Parathyroid adenoma (tissue), 2 donors: ENCODE measurements at regions not wholly inside any gene's neighbourhood (a gene's known extent, or its start where the extent isn't known, plus 50 kb on each side); places are given as distances from the start of the nearest gene placed in this dataset.
A peak's percentile ranks its signal among the peaks of the same experiment; 100 is the strongest.

ENCODE experiments used
- H2AFZ ChIP-seq: fragments of 300-600 bp; sonication (generic); one replicate; pipeline ENCODE4 v1.7.0; 2017; ENCODE audit warnings: antibody characterized with exemption, mild to moderate bottlenecking
- H3K27ac ChIP-seq: fragments of 300-600 bp; sonication (generic); one replicate; pipeline ENCODE4 v1.7.0; 2017
- H3K27me3 ChIP-seq: fragments of 300-600 bp; sonication (generic); one replicate; pipeline ENCODE4 v1.7.0; 2017; ENCODE audit warnings: low read length; ENCODE audit not compliant: control insufficient read depth, insufficient read depth
- H3K36me3 ChIP-seq: fragments of 300-600 bp; sonication (generic); one replicate; pipeline ENCODE4 v1.7.0; 2017; ENCODE audit warnings: low read length; ENCODE audit not compliant: control insufficient read depth, insufficient read depth
- H3K4me1 ChIP-seq: fragments of 300-600 bp; sonication (generic); one replicate; pipeline ENCODE4 v1.7.0; 2017; ENCODE audit warnings: control low read depth
- H3K4me2 ChIP-seq: fragments of 300-600 bp; sonication (generic); one replicate; pipeline ENCODE4 v1.7.0; 2017; ENCODE audit warnings: low read length
- H3K4me3 ChIP-seq: fragments of 300-600 bp; sonication (generic); one replicate; pipeline ENCODE4 v1.7.0; 2017; ENCODE audit warnings: low read depth, low read length
- H3K79me2 ChIP-seq: fragments of 300-600 bp; sonication (generic); one replicate; pipeline ENCODE4 v1.7.0; 2017; ENCODE audit warnings: control low read depth
- H3K9ac ChIP-seq: fragments of 300-600 bp; sonication (generic); one replicate; pipeline ENCODE4 v1.7.0; 2017; ENCODE audit warnings: mild to moderate bottlenecking
- H3K9me3 ChIP-seq: fragments of 300-600 bp; sonication (generic); one replicate; pipeline ENCODE4 v1.7.0; 2017; ENCODE audit warnings: low read length; ENCODE audit not compliant: control insufficient read depth
- CTCF ChIP-seq: fragments of 300-600 bp; sonication (generic); IDR thresholded peaks from one replicate; pipeline ENCODE4 v1.7.0; 2017; ENCODE audit warnings: antibody characterized with exemption, mild to moderate bottlenecking
- donor health status: primary hyperparathyroidism.

DNA sequence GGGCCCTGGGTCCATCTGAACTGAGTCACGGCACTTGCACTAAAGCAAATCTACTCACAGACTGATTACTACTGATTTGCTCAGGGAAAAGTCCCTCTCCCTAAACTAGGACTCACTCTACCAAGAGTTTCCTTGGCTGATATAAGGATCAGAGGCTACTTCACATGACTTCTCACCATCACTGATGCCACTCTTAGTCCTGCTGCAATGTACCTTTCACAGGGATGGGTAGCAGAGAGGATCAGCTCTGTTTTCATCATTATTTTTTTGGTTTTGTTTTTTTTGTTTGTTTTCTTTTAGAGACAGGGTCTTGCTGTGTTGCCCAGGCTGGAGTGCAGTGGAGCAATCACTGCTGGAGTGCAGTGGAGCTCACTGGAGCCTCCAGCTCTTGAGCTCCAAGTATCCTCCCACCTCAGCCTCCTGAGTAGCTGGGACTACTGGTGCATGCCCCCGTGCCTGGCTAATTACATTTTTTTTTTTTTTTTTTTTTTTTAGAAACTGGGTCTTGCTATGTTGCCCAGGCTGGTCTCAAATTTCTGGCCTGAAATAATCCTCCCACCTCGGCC lies 200.6 kb downstream of the JCAD start:
- Histone ChIP-seq H2AFZ (peak overlapping the region; percentile 52), H3K9me3 (no peaks in the 10 kb centered on the region), H3K36me3 (no peaks in the 10 kb centered on the region), H3K27ac (no peak overlapping the region), H3K27me3 (no peaks in the 10 kb centered on the region), H3K79me2 (no peaks in the 10 kb centered on the region), H3K9ac (no peak overlapping the region), H3K4me1 (peaks cover 4% of the 10 kb centered on the region), H3K4me2 (no peak overlapping the region), H3K4me3 (no peak overlapping the region)
- no peak for TF ChIP-seq CTCF

GRCh38 chr10:29857843-29858701 lies 201.3 kb downstream of the JCAD start:
- Histone ChIP-seq H3K27ac (peak overlapping the region; percentile 18), H3K36me3 (no peaks in the 10 kb centered on the region), H2AFZ (peak overlapping the region; percentile 52), H3K27me3 (no peaks in the 10 kb centered on the region), H3K9me3 (no peaks in the 10 kb centered on the region), H3K79me2 (no peaks in the 10 kb centered on the region), H3K4me1 (peaks cover 4% of the 10 kb centered on the region), H3K9ac (no peak overlapping the region), H3K4me2 (peak overlapping the region; percentile 31), H3K4me3 (peak overlapping the region; percentile 2)
- peak; percentile 88 for TF ChIP-seq CTCF

GRCh38 chr10:29856295-29856694 lies 203.1 kb downstream of the JCAD start:
- Histone ChIP-seq H3K9ac (no peak overlapping the region), H3K4me1 (peaks cover 4% of the 10 kb centered on the region), H3K27me3 (no peaks in the 10 kb centered on the region), H3K27ac (no peak overlapping the region), H3K36me3 (no peaks in the 10 kb centered on the region), H3K4me3 (no peak overlapping the region), H2AFZ (no peak overlapping the region), H3K9me3 (no peaks in the 10 kb centered on the region), H3K4me2 (no peak overlapping the region), H3K79me2 (no peaks in the 10 kb centered on the region)
- TF ChIP-seq CTCF = no peak

GRCh38 chr10:29853913-29854312 lies 205.5 kb downstream of the JCAD start:
- no peak for TF ChIP-seq CTCF
- no peaks in the 10 kb centered on the region for H3K36me3 ChIP-seq
- no peaks in the 10 kb centered on the region for H3K79me2 ChIP-seq
- H3K9ac ChIP-seq = no peak overlapping the region
- no peak overlapping the region for H3K4me2 ChIP-seq
- no peak overlapping the region for H2AFZ ChIP-seq
- no peak overlapping the region for H3K4me3 ChIP-seq
- no peak overlapping the region for H3K27ac ChIP-seq
- H3K27me3 ChIP-seq = no peaks in the 10 kb centered on the region
- peaks cover 4% of the 10 kb centered on the region for H3K4me1 ChIP-seq
- H3K9me3 ChIP-seq = no peaks in the 10 kb centered on the region
